Fibroblast of lung (primary cell): ENCODE measurements at regions not wholly inside any gene's neighbourhood (a gene's known extent, or its start where the extent isn't known, plus 50 kb on each side); places are given as distances from the start of the nearest gene placed in this dataset.

ENCODE experiments used
- DNase-seq, 2 donors: peaks; one replicate each; pipeline versions ENCODE4 v3.0.0 to v3.0.0-alpha.2; 2010; ENCODE audit warnings: low read depth in 2 of 2
- H2AFZ ChIP-seq: 2 replicates; pipeline ENCODE4 v1.5.1; 2012; ENCODE audit warnings: low read length, control low read depth, inconsistent platforms
- H3K27ac ChIP-seq: 2 replicates; pipeline ENCODE4 v1.5.1; 2011; ENCODE audit warnings: low read length, control low read depth; ENCODE audit not compliant: insufficient read depth
- H3K27me3 ChIP-seq: 2 replicates; pipeline ENCODE4 v1.5.1; 2011; ENCODE audit warnings: mild to moderate bottlenecking, low read length; ENCODE audit not compliant: control insufficient read depth, insufficient read depth
- H3K36me3 ChIP-seq: 2 replicates; pipeline ENCODE4 v1.5.1; 2011; ENCODE audit warnings: low read length; ENCODE audit not compliant: control insufficient read depth, insufficient read depth
- H3K4me1 ChIP-seq: 2 replicates; pipeline ENCODE4 v1.5.1; 2011; ENCODE audit warnings: low read length; ENCODE audit not compliant: control insufficient read depth, insufficient read depth; ENCODE audit errors: extremely low read depth
- H3K4me2 ChIP-seq: 2 replicates; pipeline ENCODE4 v1.5.1; 2011; ENCODE audit warnings: low read length, control low read depth; ENCODE audit not compliant: insufficient read depth; ENCODE audit errors: extremely low read depth
- H3K4me3 ChIP-seq, 4 experiments: fragments of 200-600 bp in 1 of 4; sonication (generic) in 1 of 4; replicated peaks in 1 of 4; 2 replicates each; pipeline ENCODE4 v1.5.1; 2011 to 2016; ENCODE audit warnings: low read length in 4 of 4, low read depth in 3 of 4, mild to moderate bottlenecking in 3 of 4, control low read depth in 2 of 4, inconsistent platforms in 1 of 4, mixed read lengths in 1 of 4; ENCODE audit not compliant: insufficient read depth in 1 of 4; ENCODE audit errors: control extremely low read depth in 1 of 4
- H3K79me2 ChIP-seq: 2 replicates; pipeline ENCODE4 v1.5.1; 2012; ENCODE audit warnings: mild to moderate bottlenecking, low read length, inconsistent platforms; ENCODE audit not compliant: control insufficient read depth, insufficient read depth
- H3K9ac ChIP-seq: 2 replicates; pipeline ENCODE4 v1.5.1; 2011; ENCODE audit warnings: mild to moderate bottlenecking, low read length, control low read depth; ENCODE audit not compliant: insufficient read depth
- H3K9me3 ChIP-seq: 2 replicates; pipeline ENCODE4 v1.5.1; 2012; ENCODE audit warnings: low read depth, low read length; ENCODE audit not compliant: control insufficient read depth, insufficient read depth
- H4K20me1 ChIP-seq: 2 replicates; pipeline ENCODE4 v1.5.1; 2011; ENCODE audit warnings: low read length; ENCODE audit not compliant: control insufficient read depth, insufficient read depth; ENCODE audit errors: extremely low read depth
- EZH2 ChIP-seq: IDR thresholded peaks from 2 replicates; pipeline ENCODE4 v1.5.1; 2012; ENCODE audit warnings: low read length, control low read depth, mild to moderate bottlenecking; ENCODE audit errors: missing control alignments
- TF ChIP-seq, protein P1 (sequence below), 2 donors: IDR thresholded peaks in 1 of 2; conservative IDR thresholded peaks in 1 of 2; 1 replicate in 1 of 2; 2 replicates in 1 of 2; pipeline ENCODE4 v1.5.1; 2011 to 2012; ENCODE audit warnings: low read length in 2 of 2, control low read depth in 1 of 2, inconsistent platforms in 1 of 2, low read depth in 1 of 2, mild to moderate bottlenecking in 1 of 2

DNA sequence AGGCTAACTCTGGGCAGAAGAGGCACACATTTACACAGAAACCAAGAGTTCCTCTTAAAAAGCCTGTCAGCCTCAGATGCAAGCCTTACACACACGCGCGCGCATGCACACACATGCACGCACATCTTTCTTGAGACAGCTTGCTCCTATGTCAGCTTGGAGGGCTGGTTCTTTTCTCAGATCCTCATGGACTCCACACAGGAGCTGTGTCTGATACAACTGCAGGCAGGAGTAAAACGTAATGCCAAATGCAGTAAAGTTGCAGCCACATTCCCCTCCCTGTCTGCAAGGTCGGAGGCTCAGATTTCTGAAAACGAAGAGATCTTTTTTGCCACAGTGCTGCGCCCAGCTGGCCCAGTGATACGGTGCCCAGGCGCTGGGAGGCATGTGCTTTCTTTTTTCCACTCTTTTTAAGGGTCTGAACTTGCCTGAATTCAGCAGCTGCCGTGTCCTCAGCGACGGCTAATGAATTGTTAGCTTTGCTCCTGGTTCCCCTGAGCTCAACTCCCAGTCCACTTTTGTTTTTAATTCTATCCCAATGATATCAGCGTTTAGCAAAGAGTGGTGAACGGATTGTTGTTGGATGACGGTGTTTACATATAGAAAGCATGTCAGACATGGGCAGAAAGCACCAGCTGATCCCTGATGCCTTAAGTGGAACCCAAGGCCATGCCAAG, 72.9 kb upstream of the FOXN3 start:
- Histone ChIP-seq H3K27ac (peak overlapping the region; percentile 17), H3K27me3 (no peaks in the 10 kb centered on the region), H3K79me2 (no peaks in the 10 kb centered on the region), H3K9me3 (no peaks in the 10 kb centered on the region), H3K4me2 (peak overlapping the region; percentile 87), H4K20me1 (no peaks in the 10 kb centered on the region), H3K4me3 (peak overlapping the region in 3 of 4 experiments; percentile 17 to 31 (median 25)), H2AFZ (peak overlapping the region; percentile 37), H3K4me1 (no peaks in the 10 kb centered on the region), H3K36me3 (no peaks in the 10 kb centered on the region), H3K9ac (no peak overlapping the region)
- no peak for TF ChIP-seq EZH2
- TF ChIP-seq, protein P1, sequence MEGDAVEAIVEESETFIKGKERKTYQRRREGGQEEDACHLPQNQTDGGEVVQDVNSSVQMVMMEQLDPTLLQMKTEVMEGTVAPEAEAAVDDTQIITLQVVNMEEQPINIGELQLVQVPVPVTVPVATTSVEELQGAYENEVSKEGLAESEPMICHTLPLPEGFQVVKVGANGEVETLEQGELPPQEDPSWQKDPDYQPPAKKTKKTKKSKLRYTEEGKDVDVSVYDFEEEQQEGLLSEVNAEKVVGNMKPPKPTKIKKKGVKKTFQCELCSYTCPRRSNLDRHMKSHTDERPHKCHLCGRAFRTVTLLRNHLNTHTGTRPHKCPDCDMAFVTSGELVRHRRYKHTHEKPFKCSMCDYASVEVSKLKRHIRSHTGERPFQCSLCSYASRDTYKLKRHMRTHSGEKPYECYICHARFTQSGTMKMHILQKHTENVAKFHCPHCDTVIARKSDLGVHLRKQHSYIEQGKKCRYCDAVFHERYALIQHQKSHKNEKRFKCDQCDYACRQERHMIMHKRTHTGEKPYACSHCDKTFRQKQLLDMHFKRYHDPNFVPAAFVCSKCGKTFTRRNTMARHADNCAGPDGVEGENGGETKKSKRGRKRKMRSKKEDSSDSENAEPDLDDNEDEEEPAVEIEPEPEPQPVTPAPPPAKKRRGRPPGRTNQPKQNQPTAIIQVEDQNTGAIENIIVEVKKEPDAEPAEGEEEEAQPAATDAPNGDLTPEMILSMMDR (conservative IDR thresholded peaks at IDR 0.05 in 1 of 2, IDR thresholded peaks at IDR 0.05 in 1 of 2; ENCODE audit: low read depth in 1 of 2, low read length in 2 of 2) = no peak
- peak; percentile 52 to 53 for DNase-seq

DNA sequence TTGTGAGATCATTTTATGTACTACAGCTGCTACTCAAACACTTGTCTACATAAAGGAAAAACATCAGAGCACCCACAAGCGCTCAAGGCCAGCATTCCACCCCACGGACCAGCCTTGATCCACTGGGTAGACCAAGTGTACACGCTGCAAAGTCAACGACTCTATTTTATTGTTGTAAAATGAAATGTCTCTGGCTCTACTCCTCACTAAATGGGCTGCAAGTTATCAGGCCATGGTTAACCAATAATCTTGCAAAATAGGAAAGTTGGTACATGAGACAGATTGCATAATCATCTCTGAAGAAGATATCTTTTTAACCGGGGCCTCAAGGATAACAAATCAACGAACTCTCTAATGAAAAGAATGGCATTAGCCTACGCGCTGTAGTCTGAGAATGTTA, 69.9 kb upstream of the FOXN3 start:
- no peak overlapping the region for H3K4me2 ChIP-seq
- H3K27me3 ChIP-seq = no peaks in the 10 kb centered on the region
- no peaks in the 10 kb centered on the region for H3K36me3 ChIP-seq
- no peak for DNase-seq
- H4K20me1 ChIP-seq = no peaks in the 10 kb centered on the region
- H3K9me3 ChIP-seq = no peaks in the 10 kb centered on the region
- no peak overlapping the region for H3K9ac ChIP-seq
- no peaks in the 10 kb centered on the region for H3K4me1 ChIP-seq
- H3K27ac ChIP-seq = no peak overlapping the region
- H3K4me3 ChIP-seq = no peak overlapping the region
- TF ChIP-seq EZH2 = no peak
- TF ChIP-seq, protein P1 (conservative IDR thresholded peaks at IDR 0.05 in 1 of 2, IDR thresholded peaks at IDR 0.05 in 1 of 2; ENCODE audit: low read depth in 1 of 2, low read length in 2 of 2) = no peak
- H2AFZ ChIP-seq = no peak overlapping the region
- H3K79me2 ChIP-seq = no peaks in the 10 kb centered on the region

DNA sequence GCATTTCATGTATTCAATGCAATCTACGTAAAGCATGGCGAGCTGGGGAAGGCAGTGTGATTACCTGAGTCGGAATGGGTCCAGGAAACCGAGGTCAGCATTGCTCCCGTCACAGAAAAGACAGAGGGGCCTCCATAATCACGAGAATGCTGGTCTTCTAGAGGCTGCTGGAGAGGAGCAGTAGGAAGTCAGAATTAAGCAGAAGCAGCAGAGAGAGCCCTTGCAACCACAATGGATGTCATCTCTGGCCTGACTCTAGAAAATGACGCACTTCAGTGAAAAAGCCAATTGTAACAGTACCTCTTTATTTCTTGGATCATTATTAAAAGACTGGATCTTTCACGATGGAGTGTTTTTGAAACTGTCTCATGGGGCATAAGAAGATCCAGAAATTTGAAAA, 69.5 kb upstream of the FOXN3 start:
- Histone ChIP-seq H3K4me2 (no peak overlapping the region), H2AFZ (no peak overlapping the region), H3K27me3 (no peaks in the 10 kb centered on the region), H3K9ac (no peak overlapping the region), H3K27ac (no peak overlapping the region), H3K9me3 (no peaks in the 10 kb centered on the region), H4K20me1 (no peaks in the 10 kb centered on the region), H3K4me3 (no peak overlapping the region), H3K79me2 (no peaks in the 10 kb centered on the region), H3K4me1 (no peaks in the 10 kb centered on the region), H3K36me3 (no peaks in the 10 kb centered on the region)
- DNase-seq = no peak
- TF ChIP-seq, protein P1 (conservative IDR thresholded peaks at IDR 0.05 in 1 of 2, IDR thresholded peaks at IDR 0.05 in 1 of 2; ENCODE audit: low read depth in 1 of 2, low read length in 2 of 2) = no peak
- TF ChIP-seq EZH2 = no peak
